Transverse colon (tissue), 4 donors: ENCODE measurements at regions not wholly inside any gene's neighbourhood (a gene's known extent, or its start where the extent isn't known, plus 50 kb on each side); places are given as distances from the start of the nearest gene placed in this dataset.
A peak's percentile ranks its signal among the peaks of the same experiment; 100 is the strongest.

Experiments used
- DNase-seq: peaks from one replicate; pipeline ENCODE4 v3.0.0-alpha.2; 2019
- H3K27ac ChIP-seq, 4 donors: fragments of 200-600 bp; sonication (generic); 2 replicates each; pipeline ENCODE4 v1.5.1; 2016 to 2018; ENCODE audit warnings: inconsistent platforms in 4 of 4
- H3K27me3 ChIP-seq: fragments of 200-600 bp; sonication (generic); 2 replicates; pipeline ENCODE4 v1.5.1; 2017; ENCODE audit warnings: inconsistent platforms
- H3K36me3 ChIP-seq, 4 donors: fragments of 200-600 bp; sonication (generic); 2 replicates each; pipeline ENCODE4 v1.5.1; 2017 to 2019; ENCODE audit warnings: inconsistent platforms in 4 of 4
- H3K4me1 ChIP-seq, 4 donors: fragments of 200-600 bp; sonication (generic); 2 replicates each; pipeline ENCODE4 v1.5.1; 2017 to 2020; ENCODE audit warnings: inconsistent platforms in 4 of 4
- H3K4me3 ChIP-seq, 4 donors: fragments of 200-600 bp; sonication (generic); 1 replicate in 1 of 4; 2 replicates in 3 of 4; pipeline versions ENCODE4 v1.5.1 to v1.6.1; 2017 to 2019; ENCODE audit warnings: inconsistent platforms in 4 of 4
- H3K9me3 ChIP-seq, 2 donors: fragments of 200-600 bp; sonication (generic); 2 replicates each; pipeline ENCODE4 v1.5.1; 2017 to 2019; ENCODE audit warnings: inconsistent platforms in 2 of 2
- CTCF ChIP-seq, 5 experiments: fragments of 200-600 bp in 3 of 5; fragments of 450-650 bp in 2 of 5; sonication (generic) in 3 of 5; IDR thresholded peaks; 1 replicate in 2 of 5; 2 replicates in 3 of 5; pipeline ENCODE4 v1.5.1; 2016 to 2017; ENCODE audit warnings: antibody characterized with exemption in 5 of 5, inconsistent platforms in 3 of 5, mild to moderate bottlenecking in 2 of 5, moderate library complexity in 1 of 5
- EP300 ChIP-seq: sonication (generic); formaldehyde crosslinking; IDR thresholded peaks from one replicate; pipeline ENCODE4 v1.6.1; 2017; ENCODE audit warnings: antibody characterized with exemption, low read depth
- POLR2A ChIP-seq: fragments of 450-650 bp; IDR thresholded peaks from one replicate; pipeline ENCODE4 v1.6.1; 2016; ENCODE audit warnings: antibody characterized with exemption, mild to moderate bottlenecking, moderate library complexity
- POLR2AphosphoS5 ChIP-seq, 3 donors: sonication (generic); formaldehyde crosslinking; IDR thresholded peaks; one replicate each; pipeline ENCODE4 v1.6.1; 2016; ENCODE audit warnings: antibody characterized with exemption in 3 of 3
- WGBS, 2 donors: methylation state at CpG; one replicate each; pipeline ENCODE4 v1.1.5; 2018; ENCODE audit warnings: low coverage in 1 of 2; 5-methylcytosine and 5-hydroxymethylcytosine counted together
- in situ Hi-C, 4 donors: fragments of 200-750 bp; cut with MboI; loops; one replicate each; pipeline versions ENCODE4 v1.15.0 to v1.15.1; 2017; ENCODE audit warnings: low sequenced_read_pairs in 3 of 4, low pct_ligation_motif_present in 1 of 4, low pct_unique_long_range_greater_than_20kb in 1 of 4
- intact Hi-C: fragments of 100-400 bp; cut with DNase I; formaldehyde crosslinking; loops from one replicate; pipeline ENCODE4 v1.15.1; 2023; ENCODE audit warnings: low total_unique reads

GRCh38 chrY:7468951-7469745, 557.6 kb upstream of the AMELY start:
- no CpG with 5 or more reads among the region's 4 CpGs for WGBS, 2 donors
- Histone ChIP-seq H3K36me3 (no peaks in the 10 kb centered on the region), H3K27ac (no peak overlapping the region), H3K4me1 (no peaks in the 10 kb centered on the region), H3K27me3 (no peaks in the 10 kb centered on the region), H3K4me3 (no peak overlapping the region), H3K9me3 (no peaks in the 10 kb centered on the region)
- intact Hi-C loops = no loop called here
- in situ Hi-C loops = no loop called here
- no peak for DNase-seq
- no peak for TF ChIP-seq CTCF (IDR thresholded peaks at IDR 0.05)
- TF ChIP-seq POLR2AphosphoS5 (IDR thresholded peaks at IDR 0.05) = no peak
- no peak for TF ChIP-seq EP300
- no peak for TF ChIP-seq POLR2A

GRCh38 chrY:7467796-7468520, 556.4 kb upstream of the AMELY start:
- no peaks in the 10 kb centered on the region for H3K36me3 ChIP-seq
- in situ Hi-C loops = no loop called here
- H3K4me1 ChIP-seq = no peaks in the 10 kb centered on the region
- no peak overlapping the region for H3K27ac ChIP-seq
- H3K4me3 ChIP-seq = no peak overlapping the region
- DNase-seq = no peak
- intact Hi-C loops = no loop called here
- H3K27me3 ChIP-seq = no peaks in the 10 kb centered on the region
- H3K9me3 ChIP-seq = no peaks in the 10 kb centered on the region
- TF ChIP-seq POLR2AphosphoS5 (IDR thresholded peaks at IDR 0.05) (no peak), CTCF (IDR thresholded peaks at IDR 0.05) (no peak), EP300 (no peak), POLR2A (no peak)
- 90% methylated on average over 3 of the region's 3 CpGs; no CpG with 5 or more reads in 1 of the 2 donors for WGBS, 2 donors

- TF ChIP-seq CTCF (IDR thresholded peaks at IDR 0.05) (no peak), POLR2AphosphoS5 (IDR thresholded peaks at IDR 0.05) (no peak), EP300 (no peak), POLR2A (no peak)
- Histone ChIP-seq H3K4me1 (no peaks in the 10 kb centered on the region), H3K27me3 (no peaks in the 10 kb centered on the region), H3K4me3 (no peak overlapping the region), H3K9me3 (no peaks in the 10 kb centered on the region), H3K36me3 (no peaks in the 10 kb centered on the region), H3K27ac (peak overlapping the region in 1 of 4 donors; percentile 9)
- intact Hi-C loops (no loop called here), in situ Hi-C loops (no loop called here)
- no peak for DNase-seq
- WGBS, 2 donors = no CpG with 5 or more reads among the region's 6 CpGs
These were observed 553.7 kb upstream of the AMELY start for GRCh38 chrY:7465185-7465621.

GRCh38 chrY:7464742-7465141, 553.2 kb upstream of the AMELY start:
- no peak for TF ChIP-seq EP300
- no peak for TF ChIP-seq POLR2AphosphoS5 (IDR thresholded peaks at IDR 0.05)
- TF ChIP-seq POLR2A = no peak
- no peak for TF ChIP-seq CTCF (IDR thresholded peaks at IDR 0.05)
- no peaks in the 10 kb centered on the region for H3K36me3 ChIP-seq
- no peaks in the 10 kb centered on the region for H3K27me3 ChIP-seq
- no CpG with 5 or more reads among the region's 2 CpGs for WGBS, 2 donors
- in situ Hi-C loops (no loop called here), intact Hi-C loops (no loop called here)
- no peak for DNase-seq
- H3K4me3 ChIP-seq = no peak overlapping the region
- no peaks in the 10 kb centered on the region for H3K4me1 ChIP-seq
- H3K27ac ChIP-seq = peak overlapping the region in 1 of 4 donors; percentile 9
- H3K9me3 ChIP-seq = no peaks in the 10 kb centered on the region
